MV-4-11 (cell line): ENCODE measurements at regions not wholly inside any gene's neighbourhood (a gene's known extent, or its start where the extent isn't known, plus 50 kb on each side); places are given as distances from the start of the nearest gene placed in this dataset.
A peak's percentile ranks its signal among the peaks of the same experiment; 100 is the strongest.

Experiments
- DNase-seq: peaks from one replicate; lab custom pipeline; 2025; lab: John Stamatoyannopoulos, UW

- no peak for DNase-seq
These were observed 366.3 kb downstream of the SS18 start for GRCh38 chr18:25724121-25724520.

- DNase-seq: no peak
These were observed 361.1 kb upstream of the ZNF521 start for GRCh38 chr18:25713103-25713502.

GRCh38 chr18:25710981-25711380 is 359.0 kb upstream of the ZNF521 start:
- DNase-seq: no peak

GRCh38 chr18:25705650-25706049 is 353.7 kb upstream of the ZNF521 start:
- DNase-seq: no peak

- DNase-seq: no peak
These were observed 352.5 kb upstream of the ZNF521 start for GRCh38 chr18:25704494-25704893.

GRCh38 chr18:25704071-25704470 is 352.1 kb upstream of the ZNF521 start:
- DNase-seq: no peak

GRCh38 chr18:25701821-25702220 is 349.9 kb upstream of the ZNF521 start:
- no peak for DNase-seq

GRCh38 chr18:25686960-25687500 is 335.1 kb upstream of the ZNF521 start:
- DNase-seq: no peak

- DNase-seq: no peak
These were observed 333.1 kb upstream of the ZNF521 start for GRCh38 chr18:25685088-25685487.

- DNase-seq: no peak
These were observed 327.5 kb upstream of the ZNF521 start for GRCh38 chr18:25679491-25679890.

- DNase-seq: peak; percentile 43
These were observed 326.3 kb upstream of the ZNF521 start for GRCh38 chr18:25678221-25678620.

GRCh38 chr18:25675123-25675850 is 323.3 kb upstream of the ZNF521 start:
- DNase-seq: no peak

- no peak for DNase-seq
These were observed 322.2 kb upstream of the ZNF521 start for GRCh38 chr18:25674183-25674582.

GRCh38 chr18:25672490-25672889 is 320.5 kb upstream of the ZNF521 start:
- DNase-seq: no peak

GRCh38 chr18:25669741-25670140 is 317.8 kb upstream of the ZNF521 start:
- no peak for DNase-seq

GRCh38 chr18:25662272-25662671 is 310.3 kb upstream of the ZNF521 start:
- no peak for DNase-seq

GRCh38 chr18:25661831-25662230 is 309.9 kb upstream of the ZNF521 start:
- DNase-seq: no peak

- DNase-seq: no peak
These were observed 307.6 kb upstream of the ZNF521 start for GRCh38 chr18:25659541-25659940.

GRCh38 chr18:25658476-25658875 is 306.5 kb upstream of the ZNF521 start:
- DNase-seq: no peak

GRCh38 chr18:25651553-25651952 is 299.6 kb upstream of the ZNF521 start:
- no peak for DNase-seq

- DNase-seq: peak; percentile 85
These were observed 298.4 kb upstream of the ZNF521 start for GRCh38 chr18:25650201-25650941.

GRCh38 chr18:25648716-25649260 is 296.8 kb upstream of the ZNF521 start:
- no peak for DNase-seq

- no peak for DNase-seq
These were observed 295.4 kb upstream of the ZNF521 start for GRCh38 chr18:25647404-25647803.
